PC-9 (cell line): ENCODE measurements at regions not wholly inside any gene's neighbourhood (a gene's known extent, or its start where the extent isn't known, plus 50 kb on each side); places are given as distances from the start of the nearest gene placed in this dataset.

Source experiments
- CTCF ChIP-seq: fragments of 200-600 bp; sonication (generic); conservative IDR thresholded peaks from 2 replicates; pipeline ENCODE4 v1.6.1; 2017; ENCODE audit warnings: mixed run types, antibody characterized with exemption, mild to moderate bottlenecking, moderate library complexity
- EZH2 ChIP-seq: fragments of 200-600 bp; sonication (generic); IDR thresholded peaks from 2 replicates; pipeline ENCODE4 v1.8.0; 2017; ENCODE audit warnings: antibody characterized with exemption, low read depth

GRCh38 chr14:97995531-97995930, 1198.3 kb downstream of the VRK1 start:
- TF ChIP-seq CTCF (no peak), EZH2 (no peak)
